IMR-90 (cell line): ENCODE measurements at regions not wholly inside any gene's neighbourhood (a gene's known extent, or its start where the extent isn't known, plus 50 kb on each side); places are given as distances from the start of the nearest gene placed in this dataset.

Experiments used
- ATAC-seq: fragments of 200-7000 bp; cut with Tn5 transposase; 2 replicates; pipeline ENCODE4 v1.9.1; 2020; ENCODE audit warnings: low read depth, mild to moderate bottlenecking, moderate library complexity
- BruUV-seq: library from RNA; stranded (reverse); fragments of 400-500 nt; replicated peaks from 2 replicates; lab custom pipeline; 2021; lab: Mats Ljungman, UMichigan
- CTCF ChIA-PET: fragments of 300-600 bp; formaldehyde crosslinking; extraction: SDS; loops from one replicate; lab custom pipeline; 2021; ENCODE audit warnings: antibody characterized with exemption; lab: Yijun Ruan, JAX
- POLR2A ChIA-PET: fragments of 300-600 bp; sonication (Branson Sonifier 250); formaldehyde crosslinking; loops from one replicate; lab custom pipeline; 2022; ENCODE audit warnings: antibody characterized with exemption; ENCODE audit not compliant: unreplicated experiment; lab: Charles Lee
- DNase-seq: peaks from one replicate; pipeline ENCODE4 v3.0.0; 2013
- H2AFZ ChIP-seq: replicated peaks from 2 replicates; pipeline ENCODE3; 2013; ENCODE audit warnings: low read length, mild to moderate bottlenecking; ENCODE audit not compliant: poor library complexity
- H2AK5ac ChIP-seq: 2 replicates; pipeline ENCODE4 v1.6.1; 2013; ENCODE audit warnings: low read depth, low read length, inconsistent platforms
- H2AK9ac ChIP-seq: replicated peaks from 2 replicates; pipeline ENCODE3; 2013; ENCODE audit warnings: mild to moderate bottlenecking, low read depth, low read length, moderate library complexity; ENCODE audit not compliant: poor library complexity
- H2BK120ac ChIP-seq: 2 replicates; pipeline ENCODE4 v1.6.1; 2013; ENCODE audit warnings: low read depth, low read length, inconsistent platforms
- H2BK15ac ChIP-seq: 3 replicates; pipeline ENCODE4 v1.6.1; 2013; ENCODE audit warnings: low read depth, low read length, inconsistent platforms
- H2BK20ac ChIP-seq: 2 replicates; pipeline ENCODE4 v1.6.1; 2013; ENCODE audit warnings: low read depth, mild to moderate bottlenecking, inconsistent platforms, low read length, moderate library complexity
- H2BK5ac ChIP-seq: 2 replicates; pipeline ENCODE4 v1.6.1; 2013; ENCODE audit warnings: mild to moderate bottlenecking, low read depth, low read length, inconsistent platforms; ENCODE audit not compliant: poor library complexity, severe bottlenecking
- H3K14ac ChIP-seq: replicated peaks from 2 replicates; pipeline ENCODE4 v1.6.1; 2013; ENCODE audit warnings: low read depth, low read length, inconsistent platforms
- H3K18ac ChIP-seq: 2 replicates; pipeline ENCODE4 v1.6.1; 2013; ENCODE audit warnings: low read depth, low read length, control low read depth
- H3K23ac ChIP-seq: 2 replicates; pipeline ENCODE4 v1.6.1; 2013; ENCODE audit warnings: low read depth, low read length, inconsistent platforms
- H3K27ac ChIP-seq: 2 replicates; pipeline ENCODE4 v1.5.1; 2013; ENCODE audit warnings: mild to moderate bottlenecking, control low read depth, low read length; ENCODE audit not compliant: insufficient read depth
- H3K27me3 ChIP-seq: 2 replicates; pipeline ENCODE4 v1.6.1; 2013; ENCODE audit warnings: low read length; ENCODE audit not compliant: control insufficient read depth, insufficient read depth
- H3K36me3 ChIP-seq: 2 replicates; pipeline ENCODE4 v1.6.1; 2013; ENCODE audit warnings: low read length, mixed read lengths; ENCODE audit not compliant: control insufficient read depth, insufficient read depth
- H3K4ac ChIP-seq: 2 replicates; pipeline ENCODE4 v1.6.1; 2013; ENCODE audit warnings: low read depth, low read length, inconsistent platforms
- H3K4me1 ChIP-seq: 2 replicates; pipeline ENCODE4 v1.6.1; 2013; ENCODE audit warnings: low read length, mixed read lengths; ENCODE audit not compliant: control insufficient read depth, insufficient read depth
- H3K4me2 ChIP-seq: 2 replicates; pipeline ENCODE4 v1.6.1; 2013; ENCODE audit warnings: low read depth, mild to moderate bottlenecking, control low read depth, low read length, moderate library complexity
- H3K4me3 ChIP-seq: 2 replicates; pipeline ENCODE4 v1.5.1; 2013; ENCODE audit warnings: low read depth, mild to moderate bottlenecking, control low read depth, low read length, moderate library complexity; ENCODE audit not compliant: insufficient read depth
- H3K56ac ChIP-seq: 2 replicates; pipeline ENCODE4 v1.6.1; 2013; ENCODE audit warnings: low read length, inconsistent platforms; ENCODE audit not compliant: insufficient read depth; ENCODE audit errors: extremely low read depth
- H3K79me1 ChIP-seq, 2 experiments: 2 replicates each; pipeline ENCODE4 v1.6.1; 2013; ENCODE audit warnings: low read length in 2 of 2, inconsistent platforms in 1 of 2, low read depth in 1 of 2
- H3K9ac ChIP-seq: 2 replicates; pipeline ENCODE4 v1.6.1; 2013; ENCODE audit warnings: low read depth, low read length, control low read depth
- H3K9me1 ChIP-seq: 2 replicates; pipeline ENCODE4 v1.6.1; 2013; ENCODE audit warnings: low read length, inconsistent platforms; ENCODE audit not compliant: insufficient read depth
- H3K9me3 ChIP-seq: 2 replicates; pipeline ENCODE4 v1.6.1; 2013; ENCODE audit warnings: low read length; ENCODE audit not compliant: control insufficient read depth, insufficient read depth
- H4K20me1 ChIP-seq: 2 replicates; pipeline ENCODE4 v1.6.1; 2013; ENCODE audit warnings: low read length, inconsistent platforms; ENCODE audit not compliant: insufficient read depth
- H4K5ac ChIP-seq: 2 replicates; pipeline ENCODE4 v1.6.1; 2013; ENCODE audit warnings: mild to moderate bottlenecking, low read depth, low read length, control low read depth
- H4K8ac ChIP-seq, 2 experiments: 2 replicates each; pipeline ENCODE4 v1.6.1; 2013; ENCODE audit warnings: low read depth in 2 of 2, low read length in 2 of 2, control low read depth in 1 of 2, inconsistent platforms in 1 of 2
- H4K91ac ChIP-seq: 2 replicates; pipeline ENCODE4 v1.6.1; 2013; ENCODE audit warnings: low read depth, low read length, inconsistent platforms; ENCODE audit not compliant: insufficient read depth
- CEBPB ChIP-seq: IDR thresholded peaks from 2 replicates; pipeline ENCODE4 v1.6.1; 2012; ENCODE audit warnings: low read depth, low read length, improper control_type of control experiment
- MAFK ChIP-seq: IDR thresholded peaks from 2 replicates; pipeline ENCODE4 v1.6.1; 2012; ENCODE audit warnings: low read depth, low read length, improper control_type of control experiment
- RAD21 ChIP-seq: IDR thresholded peaks from 2 replicates; pipeline ENCODE4 v1.6.1; 2012; ENCODE audit warnings: low read length, improper control_type of control experiment
- WGBS, 2 experiments: methylation state at CpG; one replicate each; pipeline versions ENCODE4 v1.1.5 to v1.1.7; 2013; ENCODE audit warnings: missing lambda C conversion rate in 2 of 2; ENCODE audit not compliant: insufficient read length in 1 of 2; ENCODE audit errors: extremely low coverage in 2 of 2; 5-methylcytosine and 5-hydroxymethylcytosine counted together
- dilution Hi-C: fragments of 300-500 bp; cut with HindIII; formaldehyde crosslinking; loops from one replicate; pipeline ENCODE4 v1.14.3; 2018; ENCODE audit warnings: low sequenced_read_pairs; ENCODE audit not compliant: unreplicated experiment
- in situ Hi-C: fragments of 300-500 bp; cut with MboI; formaldehyde crosslinking; loops from 3 replicates; pipeline ENCODE4 v1.14.3; 2019; ENCODE audit warnings: low sequenced_read_pairs, inconsistent platforms, mixed read lengths
- intact Hi-C: fragments of 100-400 bp; cut with micrococcal nuclease; formaldehyde crosslinking; loops from 2 replicates; pipeline ENCODE4 v1.10.0; 2022

- Histone ChIP-seq H3K4me3 (no peak overlapping the region), H2BK120ac (no peak overlapping the region), H3K9ac (no peak overlapping the region), H2AFZ (no peak overlapping the region), H2AK9ac (no peak overlapping the region), H3K79me1 (no peaks in the 10 kb centered on the region), H3K9me3 (no peaks in the 10 kb centered on the region), H3K56ac (no peak overlapping the region), H3K27ac (no peak overlapping the region), H3K36me3 (no peaks in the 10 kb centered on the region), H2BK5ac (no peak overlapping the region), H3K27me3 (no peaks in the 10 kb centered on the region), H4K8ac (no peak overlapping the region), H3K4ac (no peak overlapping the region), H3K14ac (no peak overlapping the region), H3K9me1 (no peaks in the 10 kb centered on the region), H2BK20ac (no peak overlapping the region), H3K4me1 (no peaks in the 10 kb centered on the region), H4K20me1 (no peaks in the 10 kb centered on the region), H4K91ac (no peak overlapping the region), H2BK15ac (no peak overlapping the region), H4K5ac (no peak overlapping the region), H3K23ac (no peak overlapping the region), H3K18ac (no peak overlapping the region), H3K4me2 (no peak overlapping the region), H2AK5ac (no peak overlapping the region)
- dilution Hi-C loops (no loop called here), intact Hi-C loops (no loop called here), in situ Hi-C loops (no loop called here)
- CTCF ChIA-PET: no interaction called here
- BruUV-seq: no TSS peak
- no CpG with 5 or more reads among the region's 2 CpGs for WGBS, 2 experiments
- TF ChIP-seq MAFK (no peak), CEBPB (no peak), RAD21 (no peak)
- no peak for DNase-seq
- POLR2A ChIA-PET: no interaction called here
- ATAC-seq: no peak
Observed at GRCh38 chr9:13520069-13520468, 240.6 kb upstream of the MPDZ start.
